GDM1 (cell line): ENCODE measurements at regions not wholly inside any gene's neighbourhood (a gene's known extent, or its start where the extent isn't known, plus 50 kb on each side); places are given as distances from the start of the nearest gene placed in this dataset.
"Not testable (repeated sequence)": the region's sequence is repeated elsewhere in the genome, so short reads cannot be mapped to it uniquely, and the experiment has no call there.

Experiments used
- DNase-seq: peaks from one replicate; lab custom pipeline; 2025; lab: John Stamatoyannopoulos, UW

GRCh38 chr12:102666176-102666575, 185.8 kb upstream of the IGF1 start:
- not testable (repeated sequence) for DNase-seq

GRCh38 chr12:102659200-102659911, 179.0 kb upstream of the IGF1 start:
- no peak for DNase-seq

- no peak for DNase-seq
These were observed 173.0 kb upstream of the IGF1 start for GRCh38 chr12:102653406-102653805.

GRCh38 chr12:102652645-102653313, 172.4 kb upstream of the IGF1 start:
- DNase-seq: no peak

GRCh38 chr12:102645968-102646367, 165.6 kb upstream of the IGF1 start:
- no peak for DNase-seq

GRCh38 chr12:102643879-102644575, 163.7 kb upstream of the IGF1 start:
- DNase-seq: no peak

GRCh38 chr12:102642199-102642598, 161.8 kb upstream of the IGF1 start:
- no peak for DNase-seq

- DNase-seq: not testable (repeated sequence)
These were observed 160.3 kb upstream of the IGF1 start for GRCh38 chr12:102640658-102641057.

GRCh38 chr12:102638777-102639176, 158.4 kb upstream of the IGF1 start:
- no peak for DNase-seq

- no peak for DNase-seq
These were observed 153.7 kb upstream of the IGF1 start for GRCh38 chr12:102633981-102634605.

- no peak for DNase-seq
These were observed 150.9 kb upstream of the IGF1 start for GRCh38 chr12:102631274-102631673.

GRCh38 chr12:102629262-102629888, 149.0 kb upstream of the IGF1 start:
- no peak for DNase-seq

GRCh38 chr12:102625819-102626218, 145.5 kb upstream of the IGF1 start:
- DNase-seq: no peak

- no peak for DNase-seq
These were observed 142.3 kb upstream of the IGF1 start for GRCh38 chr12:102622618-102623017.

- no peak for DNase-seq
These were observed 138.0 kb upstream of the IGF1 start for GRCh38 chr12:102618197-102618877.

- DNase-seq: no peak
These were observed 136.3 kb upstream of the IGF1 start for GRCh38 chr12:102616692-102617091.

GRCh38 chr12:102611995-102612394, 131.6 kb upstream of the IGF1 start:
- no peak for DNase-seq

- no peak for DNase-seq
These were observed 129.6 kb upstream of the IGF1 start for GRCh38 chr12:102609996-102610395.

- DNase-seq: no peak
These were observed 122.7 kb upstream of the IGF1 start for GRCh38 chr12:102603021-102603420.

- no peak for DNase-seq
These were observed 122.2 kb upstream of the IGF1 start for GRCh38 chr12:102602521-102602920.

- DNase-seq: no peak
These were observed 121.3 kb upstream of the IGF1 start for GRCh38 chr12:102601621-102602020.

GRCh38 chr12:102596687-102597086, 116.3 kb upstream of the IGF1 start:
- no peak for DNase-seq
